ENCODE measurements at regions not wholly inside any gene's neighbourhood (a gene's known extent, or its start where the extent isn't known, plus 50 kb on each side); places are given as distances from the start of the nearest gene placed in this dataset.

DNA sequence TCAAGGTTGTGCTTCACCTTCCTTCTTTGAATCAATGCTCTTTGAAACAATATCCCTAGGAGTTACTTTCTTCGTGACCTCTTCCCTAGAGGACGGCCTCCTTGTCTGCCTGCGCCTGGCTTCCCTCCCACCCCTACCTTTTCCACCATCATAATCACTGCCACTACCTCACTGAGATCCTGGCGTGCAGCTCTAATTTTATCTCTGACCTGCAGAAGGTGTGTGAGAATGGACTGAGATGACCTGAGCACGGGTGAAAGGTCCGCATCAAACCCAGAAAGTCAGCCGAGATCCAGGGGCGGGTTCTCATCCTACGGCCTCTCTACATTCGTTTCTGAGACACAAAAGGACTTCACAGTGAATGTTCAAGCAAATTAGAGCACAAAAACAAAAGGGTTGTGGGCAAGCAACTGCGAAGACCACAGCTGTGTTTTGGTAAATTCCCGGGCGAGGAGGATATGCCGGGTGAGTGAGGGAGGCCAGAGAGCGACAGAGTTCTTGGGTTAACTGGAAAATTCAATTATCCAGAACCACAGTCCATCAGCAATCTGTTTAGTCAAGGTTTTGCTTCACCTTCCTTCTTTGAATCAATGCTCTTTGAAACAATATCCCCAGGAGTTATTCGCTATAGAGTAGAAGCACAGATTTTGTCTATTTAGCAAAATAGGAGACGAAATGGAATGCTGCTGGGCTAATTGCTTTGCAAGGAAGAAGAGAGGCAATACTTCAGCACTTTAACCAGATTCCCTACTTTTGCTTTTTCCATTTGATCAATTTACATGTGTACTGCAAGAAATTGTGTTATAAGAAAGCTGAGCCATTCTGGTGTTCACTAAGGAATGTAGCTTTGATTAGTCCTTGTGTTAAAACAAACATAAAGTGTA is 212.6 kb downstream of the ACKR3 start:
- TF ChIP-seq, protein P1, sequence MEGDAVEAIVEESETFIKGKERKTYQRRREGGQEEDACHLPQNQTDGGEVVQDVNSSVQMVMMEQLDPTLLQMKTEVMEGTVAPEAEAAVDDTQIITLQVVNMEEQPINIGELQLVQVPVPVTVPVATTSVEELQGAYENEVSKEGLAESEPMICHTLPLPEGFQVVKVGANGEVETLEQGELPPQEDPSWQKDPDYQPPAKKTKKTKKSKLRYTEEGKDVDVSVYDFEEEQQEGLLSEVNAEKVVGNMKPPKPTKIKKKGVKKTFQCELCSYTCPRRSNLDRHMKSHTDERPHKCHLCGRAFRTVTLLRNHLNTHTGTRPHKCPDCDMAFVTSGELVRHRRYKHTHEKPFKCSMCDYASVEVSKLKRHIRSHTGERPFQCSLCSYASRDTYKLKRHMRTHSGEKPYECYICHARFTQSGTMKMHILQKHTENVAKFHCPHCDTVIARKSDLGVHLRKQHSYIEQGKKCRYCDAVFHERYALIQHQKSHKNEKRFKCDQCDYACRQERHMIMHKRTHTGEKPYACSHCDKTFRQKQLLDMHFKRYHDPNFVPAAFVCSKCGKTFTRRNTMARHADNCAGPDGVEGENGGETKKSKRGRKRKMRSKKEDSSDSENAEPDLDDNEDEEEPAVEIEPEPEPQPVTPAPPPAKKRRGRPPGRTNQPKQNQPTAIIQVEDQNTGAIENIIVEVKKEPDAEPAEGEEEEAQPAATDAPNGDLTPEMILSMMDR (IDR thresholded peaks at IDR 0.05; ENCODE audit: low read length): no peak
- no peak for TF ChIP-seq EZH2 (optimal IDR thresholded peaks at IDR 0.05; ENCODE audit: low read depth, low read length)
